Naive thymus-derived CD4-positive, alpha-beta T cell (primary cell): ENCODE measurements at regions not wholly inside any gene's neighbourhood (a gene's known extent, or its start where the extent isn't known, plus 50 kb on each side); places are given as distances from the start of the nearest gene placed in this dataset.
"Not testable (repeated sequence)": the region's sequence is repeated elsewhere in the genome, so short reads cannot be mapped to it uniquely, and the experiment has no call there.

Source experiments
- ATAC-seq: fragments of 150-1000 bp; cut with Tn5 transposase; 2 replicates; pipeline ENCODE4 v1.10.0; 2021; ENCODE audit warnings: mild to moderate bottlenecking, moderate library complexity
- CTCF ChIA-PET: fragments of 350-600 bp; sonication (Branson Sonifier 250); formaldehyde crosslinking; loops from one replicate; lab custom pipeline; 2021; ENCODE audit warnings: antibody characterized with exemption; lab: Charles Lee
- POLR2A ChIA-PET: fragments of 350-600 bp; sonication (Branson Sonifier 250); formaldehyde crosslinking; loops from one replicate; lab custom pipeline; 2021; ENCODE audit warnings: antibody characterized with exemption, inconsistent platforms; lab: Charles Lee
- DNase-seq, 9 donors: peaks; one replicate each; pipeline versions ENCODE4 v3.0.0 to v3.0.0-alpha.2; 2020 to 2022; ENCODE audit warnings: mixed read lengths in 1 of 9
- H3K27ac ChIP-seq: one replicate; pipeline ENCODE4 v1.7.0; 2013; ENCODE audit warnings: mild to moderate bottlenecking, low read depth, low read length, moderate library complexity
- H3K27me3 ChIP-seq, 2 donors: one replicate each; pipeline ENCODE4 v1.7.0; 2013; ENCODE audit warnings: low read length in 2 of 2, mild to moderate bottlenecking in 2 of 2, moderate library complexity in 2 of 2; ENCODE audit not compliant: control insufficient read depth in 2 of 2, insufficient read depth in 2 of 2
- H3K36me3 ChIP-seq, 3 experiments: 1 replicate in 2 of 3; 2 replicates in 1 of 3; pipeline ENCODE4 v1.7.0; 2013; ENCODE audit warnings: low read length in 3 of 3, mild to moderate bottlenecking in 3 of 3, moderate library complexity in 1 of 3; ENCODE audit not compliant: insufficient read depth in 3 of 3, control insufficient read depth in 2 of 3
- H3K4me1 ChIP-seq, 2 donors: one replicate each; pipeline ENCODE4 v1.7.0; 2013; ENCODE audit warnings: low read length in 2 of 2, mild to moderate bottlenecking in 2 of 2, moderate library complexity in 1 of 2; ENCODE audit not compliant: control insufficient read depth in 2 of 2, insufficient read depth in 2 of 2
- H3K4me3 ChIP-seq: 2 replicates; pipeline ENCODE4 v1.7.0; 2013; ENCODE audit warnings: mild to moderate bottlenecking, low read length
- H3K9me3 ChIP-seq, 3 experiments: 1 replicate in 2 of 3; 2 replicates in 1 of 3; pipeline ENCODE4 v1.7.0; 2013; ENCODE audit warnings: low read length in 3 of 3; ENCODE audit not compliant: control insufficient read depth in 2 of 3
- H3K27ac Mint-ChIP-seq, 9 donors: one replicate each; pipeline ENCODE4 v1.8.0; 2020 to 2022; ENCODE audit warnings: mixed read lengths in 9 of 9, mild to moderate bottlenecking in 8 of 9, moderate library complexity in 5 of 9, inconsistent platforms in 2 of 9
- H3K27me3 Mint-ChIP-seq, 5 donors: one replicate each; pipeline ENCODE4 v1.8.0; 2021 to 2022; ENCODE audit warnings: mixed read lengths in 5 of 5, mild to moderate bottlenecking in 1 of 5
- H3K36me3 Mint-ChIP-seq, 5 donors: one replicate each; pipeline ENCODE4 v1.8.0; 2020 to 2022; ENCODE audit warnings: mixed read lengths in 5 of 5, mild to moderate bottlenecking in 3 of 5, inconsistent platforms in 1 of 5
- H3K4me1 Mint-ChIP-seq, 7 donors: one replicate each; pipeline ENCODE4 v1.8.0; 2020 to 2022; ENCODE audit warnings: mixed read lengths in 7 of 7, mild to moderate bottlenecking in 3 of 7, inconsistent platforms in 1 of 7
- H3K4me3 Mint-ChIP-seq, 10 donors: one replicate each; pipeline ENCODE4 v1.8.0; 2020 to 2022; ENCODE audit warnings: mild to moderate bottlenecking in 10 of 10, mixed read lengths in 10 of 10, moderate library complexity in 6 of 10, inconsistent platforms in 2 of 10
- H3K9me3 Mint-ChIP-seq, 11 donors: one replicate each; pipeline ENCODE4 v1.8.0; 2020 to 2022; ENCODE audit warnings: mixed read lengths in 11 of 11, mild to moderate bottlenecking in 4 of 11, inconsistent platforms in 1 of 11, moderate library complexity in 1 of 11
- intact Hi-C, 2 donors: fragments of 100-400 bp; cut with micrococcal nuclease; formaldehyde crosslinking; loops; one replicate each; pipeline ENCODE4 v1.15.1; 2023

DNA sequence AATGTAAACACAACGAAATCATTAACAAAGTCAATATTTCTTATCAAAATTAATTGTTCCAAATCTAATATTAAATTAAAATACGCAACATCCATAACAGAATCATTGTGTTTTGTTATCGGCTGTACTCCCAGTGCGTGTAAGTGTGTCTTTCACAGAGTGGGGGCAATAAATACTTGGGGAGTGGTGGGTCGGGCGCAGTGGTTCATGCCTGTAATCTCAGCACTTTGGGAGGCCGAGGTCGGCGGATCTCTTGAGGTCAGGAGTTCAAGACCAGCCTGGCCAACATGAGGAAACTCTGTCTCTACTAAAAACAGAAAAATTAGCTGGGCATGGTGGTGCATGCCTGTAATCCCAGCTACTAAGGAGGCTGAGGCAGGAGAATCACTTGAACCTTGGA, 893.6 kb upstream of the SLITRK1 start:
- H3K27me3 ChIP-seq, H3K4me3 Mint-ChIP-seq, H3K4me3 ChIP-seq, H3K4me1 Mint-ChIP-seq, H3K27ac Mint-ChIP-seq, DNase-seq, intact Hi-C loops, H3K27me3 Mint-ChIP-seq, CTCF ChIA-PET, H3K27ac ChIP-seq, H3K36me3 Mint-ChIP-seq, H3K9me3 Mint-ChIP-seq, H3K9me3 ChIP-seq, H3K4me1 ChIP-seq, ATAC-seq, POLR2A ChIA-PET, H3K36me3 ChIP-seq: not testable (repeated sequence)

DNA sequence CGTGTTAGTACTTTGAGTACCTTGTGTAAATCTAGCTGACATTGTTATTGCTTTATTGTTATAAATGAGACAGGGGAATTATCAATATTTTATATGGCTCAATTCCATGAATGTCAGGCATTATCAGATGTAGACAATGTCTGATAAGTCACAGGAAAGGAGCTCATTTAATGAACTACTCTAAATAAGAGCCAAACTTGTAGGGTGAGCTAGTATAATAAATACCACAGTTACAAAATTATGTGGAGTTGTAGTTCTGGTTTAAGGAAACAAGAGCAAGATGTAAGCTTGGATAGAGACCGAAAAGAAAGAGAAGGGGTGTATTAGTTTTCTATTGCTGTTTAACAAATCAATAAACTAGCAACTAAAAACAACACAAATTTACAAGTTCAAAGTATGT, 891.8 kb upstream of the SLITRK1 start:
- Mint-ChIP-seq H3K36me3 (no peaks in the 10 kb centered on the region), H3K4me3 (no peak overlapping the region), H3K4me1 (no peaks in the 10 kb centered on the region), H3K9me3 (peaks cover 0 to 4% (median 0%) of the 10 kb centered on the region in 11 donors), H3K27me3 (no peaks in the 10 kb centered on the region), H3K27ac (no peak overlapping the region)
- H3K4me1 ChIP-seq = no peaks in the 10 kb centered on the region
- POLR2A ChIA-PET = no interaction called here
- H3K27ac ChIP-seq = no peak overlapping the region
- H3K36me3 ChIP-seq = no peaks in the 10 kb centered on the region
- no peaks in the 10 kb centered on the region for H3K9me3 ChIP-seq
- no peak overlapping the region for H3K4me3 ChIP-seq
- no peaks in the 10 kb centered on the region for H3K27me3 ChIP-seq
- CTCF ChIA-PET = no interaction called here
- ATAC-seq (no peak), DNase-seq (no peak)
- intact Hi-C loops = no loop called here

DNA sequence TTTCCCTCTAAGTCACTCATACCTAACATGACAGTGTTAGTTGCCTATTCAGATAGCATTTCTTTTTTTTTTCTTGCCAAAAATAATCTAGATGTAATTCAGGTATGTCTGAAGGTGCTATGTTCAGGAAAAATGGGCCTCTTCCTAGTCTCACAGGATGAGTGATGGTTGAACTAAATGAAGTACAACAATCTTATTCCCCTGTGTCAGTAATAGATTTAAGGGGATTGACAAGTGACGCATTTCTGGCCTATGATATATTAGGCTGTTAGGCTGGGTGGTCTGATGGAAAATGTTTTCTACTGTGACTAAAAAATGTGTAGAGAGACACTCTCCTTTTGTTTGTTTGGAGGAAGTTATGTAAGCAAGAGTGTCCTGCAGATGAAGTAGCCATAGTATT, 878.7 kb upstream of the SLITRK1 start:
- no peaks in the 10 kb centered on the region for H3K9me3 ChIP-seq
- no peaks in the 10 kb centered on the region for H3K27me3 ChIP-seq
- ChIA-PET CTCF (no interaction called here), POLR2A (no interaction called here)
- H3K4me1 ChIP-seq = no peaks in the 10 kb centered on the region
- no peak for ATAC-seq
- Mint-ChIP-seq H3K27ac (no peak overlapping the region), H3K4me1 (no peaks in the 10 kb centered on the region), H3K9me3 (peaks cover 0 to 8% (median 0%) of the 10 kb centered on the region in 11 donors), H3K36me3 (no peaks in the 10 kb centered on the region), H3K4me3 (no peak overlapping the region), H3K27me3 (no peaks in the 10 kb centered on the region)
- no peaks in the 10 kb centered on the region for H3K36me3 ChIP-seq
- intact Hi-C loops = no loop called here
- no peak overlapping the region for H3K4me3 ChIP-seq
- H3K27ac ChIP-seq = no peak overlapping the region
- DNase-seq = no peak

DNA sequence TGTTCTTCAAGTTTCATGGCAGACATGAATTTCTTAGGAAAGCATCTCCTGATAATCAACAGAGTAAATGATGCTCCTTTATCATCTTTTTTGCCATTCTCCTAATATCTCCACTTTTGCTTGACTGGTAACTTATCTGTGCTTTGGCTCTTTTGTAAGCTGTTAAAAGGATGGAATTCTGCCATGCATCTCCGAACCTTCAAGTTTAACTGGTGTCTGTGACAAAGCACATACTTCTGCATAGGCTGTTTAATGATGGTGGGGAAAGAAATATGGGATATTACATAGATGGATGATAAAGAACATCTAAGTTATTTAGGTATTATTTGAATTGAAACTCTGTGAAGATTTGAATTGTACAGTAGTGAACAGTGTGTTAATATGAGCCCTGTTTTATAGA, 866.9 kb upstream of the SLITRK1 start:
- no peak overlapping the region for H3K4me3 Mint-ChIP-seq
- H3K27ac ChIP-seq = no peak overlapping the region
- H3K27me3 Mint-ChIP-seq = no peaks in the 10 kb centered on the region
- ChIA-PET CTCF (no interaction called here), POLR2A (no interaction called here)
- H3K27me3 ChIP-seq = no peaks in the 10 kb centered on the region
- H3K36me3 ChIP-seq = no peaks in the 10 kb centered on the region
- H3K4me3 ChIP-seq = no peak overlapping the region
- intact Hi-C loops = no loop called here
- no peaks in the 10 kb centered on the region for H3K4me1 Mint-ChIP-seq
- H3K9me3 Mint-ChIP-seq = peaks cover 0 to 11% (median 3%) of the 10 kb centered on the region in 11 donors
- H3K27ac Mint-ChIP-seq = no peak overlapping the region
- H3K9me3 ChIP-seq = no peaks in the 10 kb centered on the region
- H3K4me1 ChIP-seq = no peaks in the 10 kb centered on the region
- DNase-seq = no peak
- no peaks in the 10 kb centered on the region for H3K36me3 Mint-ChIP-seq
- ATAC-seq = no peak

DNA sequence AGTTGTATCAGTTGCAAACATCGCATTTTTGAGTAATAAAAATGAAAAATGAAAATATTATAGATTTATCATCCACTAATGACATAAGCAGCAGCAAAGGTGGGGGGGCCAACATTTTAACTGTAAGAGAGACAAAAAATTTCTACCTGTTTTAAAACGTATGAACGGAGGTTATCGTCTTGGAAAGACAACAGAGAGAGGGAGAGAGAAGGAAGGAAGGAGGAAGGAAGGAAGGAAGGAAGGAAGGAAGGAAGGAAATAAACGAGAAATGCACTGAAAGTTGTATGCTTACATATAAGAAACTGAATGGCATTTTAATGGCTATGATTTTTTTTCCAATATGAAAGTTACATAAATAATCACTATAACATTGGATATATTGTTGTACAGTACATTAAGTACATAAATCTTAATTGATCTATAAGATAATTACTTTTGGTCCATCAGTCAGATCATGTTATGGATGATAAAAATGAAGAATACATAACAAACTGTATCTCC, 862.8 kb upstream of the SLITRK1 start:
- H3K4me1 ChIP-seq = no peaks in the 10 kb centered on the region
- DNase-seq = no peak
- peaks cover 0 to 26% (median 2%) of the 10 kb centered on the region in 11 donors for H3K9me3 Mint-ChIP-seq
- intact Hi-C loops = no loop called here
- H3K4me3 ChIP-seq = no peak overlapping the region
- no peaks in the 10 kb centered on the region for H3K27me3 Mint-ChIP-seq
- no peaks in the 10 kb centered on the region for H3K27me3 ChIP-seq
- H3K36me3 Mint-ChIP-seq = no peaks in the 10 kb centered on the region
- ChIA-PET CTCF (no interaction called here), POLR2A (no interaction called here)
- H3K4me3 Mint-ChIP-seq = no peak overlapping the region
- no peaks in the 10 kb centered on the region for H3K9me3 ChIP-seq
- no peak overlapping the region for H3K27ac ChIP-seq
- H3K27ac Mint-ChIP-seq = no peak overlapping the region
- H3K36me3 ChIP-seq = no peaks in the 10 kb centered on the region
- no peak for ATAC-seq
- H3K4me1 Mint-ChIP-seq = no peaks in the 10 kb centered on the region

DNA sequence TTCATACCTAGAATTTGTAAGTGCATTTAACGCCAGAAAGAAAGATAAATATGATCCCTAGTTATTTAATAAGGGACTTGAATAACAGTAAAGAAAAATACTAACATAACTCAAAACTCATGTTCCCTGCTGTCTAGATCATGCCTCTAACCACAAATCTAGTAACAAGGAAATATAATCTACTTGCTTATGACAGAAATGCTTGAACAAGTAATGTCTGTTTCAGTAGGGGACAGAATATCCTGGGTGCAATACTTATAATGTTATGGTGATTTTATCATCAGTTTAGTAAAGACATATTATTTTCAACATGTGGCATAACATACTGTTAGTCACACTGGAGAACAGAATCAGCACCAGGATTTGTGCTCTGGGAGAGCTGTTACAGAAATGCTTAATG, 861.9 kb upstream of the SLITRK1 start:
- DNase-seq (no peak), ATAC-seq (no peak)
- ChIA-PET CTCF (no interaction called here), POLR2A (no interaction called here)
- Histone ChIP-seq H3K4me3 (no peak overlapping the region), H3K27me3 (no peaks in the 10 kb centered on the region), H3K36me3 (no peaks in the 10 kb centered on the region), H3K9me3 (no peaks in the 10 kb centered on the region), H3K4me1 (no peaks in the 10 kb centered on the region), H3K27ac (no peak overlapping the region)
- no peaks in the 10 kb centered on the region for H3K27me3 Mint-ChIP-seq
- H3K36me3 Mint-ChIP-seq = no peaks in the 10 kb centered on the region
- H3K4me3 Mint-ChIP-seq = no peak overlapping the region
- peaks cover 0 to 26% (median 2%) of the 10 kb centered on the region in 11 donors for H3K9me3 Mint-ChIP-seq
- H3K27ac Mint-ChIP-seq = no peak overlapping the region
- intact Hi-C loops = no loop called here
- H3K4me1 Mint-ChIP-seq = no peaks in the 10 kb centered on the region

DNA sequence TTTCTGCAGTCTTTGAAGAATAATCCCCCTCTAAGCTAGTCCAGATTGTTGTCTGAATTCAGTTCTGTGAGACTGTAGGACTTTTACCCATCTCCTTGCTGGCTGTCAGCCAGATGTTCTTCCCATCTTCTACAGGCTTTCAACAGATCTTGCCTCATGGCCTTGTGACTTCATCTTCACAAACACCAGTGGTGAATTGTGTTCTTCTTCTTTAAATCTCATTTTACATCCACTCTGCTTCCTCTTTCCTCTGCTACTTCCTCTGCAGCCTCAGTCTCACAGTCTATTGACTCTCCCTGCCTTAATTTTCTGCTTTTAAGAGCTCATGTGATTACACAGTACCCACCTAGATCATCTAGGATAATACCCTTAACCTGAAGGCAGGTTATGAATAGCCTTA, 859.0 kb upstream of the SLITRK1 start:
- H3K9me3 ChIP-seq = no peaks in the 10 kb centered on the region
- intact Hi-C loops = no loop called here
- Mint-ChIP-seq H3K27me3 (no peaks in the 10 kb centered on the region), H3K9me3 (peaks cover 0 to 22% (median 1%) of the 10 kb centered on the region in 11 donors), H3K4me3 (no peak overlapping the region), H3K4me1 (no peaks in the 10 kb centered on the region), H3K36me3 (no peaks in the 10 kb centered on the region), H3K27ac (no peak overlapping the region)
- H3K27ac ChIP-seq = no peak overlapping the region
- ChIA-PET POLR2A (no interaction called here), CTCF (no interaction called here)
- no peaks in the 10 kb centered on the region for H3K27me3 ChIP-seq
- no peaks in the 10 kb centered on the region for H3K4me1 ChIP-seq
- DNase-seq (no peak), ATAC-seq (no peak)
- H3K36me3 ChIP-seq = no peaks in the 10 kb centered on the region
- H3K4me3 ChIP-seq = no peak overlapping the region
